ENCODE measurements at regions not wholly inside any gene's neighbourhood (a gene's known extent, or its start where the extent isn't known, plus 50 kb on each side); places are given as distances from the start of the nearest gene placed in this dataset.

- TF ChIP-seq CTCF (IDR thresholded peaks at IDR 0.05) (no peak), EZH2 (IDR thresholded peaks at IDR 0.05; ENCODE audit: borderline replicate concordance, insufficient read depth, low read depth, low read length, poor library complexity, severe bottlenecking) (no peak)
These were observed 162.9 kb upstream of the KYNU start for GRCh38 chr2:142714600-142714999.

Measured in B cell (primary cell).